ENCODE measurements at regions not wholly inside any gene's neighbourhood (a gene's known extent, or its start where the extent isn't known, plus 50 kb on each side); places are given as distances from the start of the nearest gene placed in this dataset.

DNA sequence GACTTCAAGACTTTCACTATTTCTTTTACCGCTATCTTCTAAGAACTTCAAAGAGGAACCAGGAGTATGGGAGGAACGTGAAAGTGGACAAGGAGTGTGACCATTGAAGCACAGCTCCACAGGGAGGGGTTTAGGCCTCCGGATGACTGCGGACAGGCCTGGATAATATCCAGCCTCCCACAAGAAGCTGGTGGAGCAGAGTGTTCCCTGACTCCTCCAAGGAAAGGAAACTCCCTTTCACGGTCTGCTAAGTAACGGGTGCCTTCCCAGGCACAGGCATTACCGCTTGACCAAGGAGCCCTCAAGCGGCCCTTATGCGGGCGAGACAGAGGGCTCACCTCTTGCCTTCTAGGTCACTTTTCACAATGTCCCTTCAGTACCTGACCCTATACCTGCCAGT is 267.0 kb downstream of the RPL10L start (continued):
- TF ChIP-seq, protein P1, sequence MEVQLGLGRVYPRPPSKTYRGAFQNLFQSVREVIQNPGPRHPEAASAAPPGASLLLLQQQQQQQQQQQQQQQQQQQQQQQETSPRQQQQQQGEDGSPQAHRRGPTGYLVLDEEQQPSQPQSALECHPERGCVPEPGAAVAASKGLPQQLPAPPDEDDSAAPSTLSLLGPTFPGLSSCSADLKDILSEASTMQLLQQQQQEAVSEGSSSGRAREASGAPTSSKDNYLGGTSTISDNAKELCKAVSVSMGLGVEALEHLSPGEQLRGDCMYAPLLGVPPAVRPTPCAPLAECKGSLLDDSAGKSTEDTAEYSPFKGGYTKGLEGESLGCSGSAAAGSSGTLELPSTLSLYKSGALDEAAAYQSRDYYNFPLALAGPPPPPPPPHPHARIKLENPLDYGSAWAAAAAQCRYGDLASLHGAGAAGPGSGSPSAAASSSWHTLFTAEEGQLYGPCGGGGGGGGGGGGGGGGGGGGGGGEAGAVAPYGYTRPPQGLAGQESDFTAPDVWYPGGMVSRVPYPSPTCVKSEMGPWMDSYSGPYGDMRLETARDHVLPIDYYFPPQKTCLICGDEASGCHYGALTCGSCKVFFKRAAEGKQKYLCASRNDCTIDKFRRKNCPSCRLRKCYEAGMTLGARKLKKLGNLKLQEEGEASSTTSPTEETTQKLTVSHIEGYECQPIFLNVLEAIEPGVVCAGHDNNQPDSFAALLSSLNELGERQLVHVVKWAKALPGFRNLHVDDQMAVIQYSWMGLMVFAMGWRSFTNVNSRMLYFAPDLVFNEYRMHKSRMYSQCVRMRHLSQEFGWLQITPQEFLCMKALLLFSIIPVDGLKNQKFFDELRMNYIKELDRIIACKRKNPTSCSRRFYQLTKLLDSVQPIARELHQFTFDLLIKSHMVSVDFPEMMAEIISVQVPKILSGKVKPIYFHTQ (CRISPR knock-in tag; IDR thresholded peaks at IDR 0.05) = no peak
- TF ChIP-seq SMAD3 (CRISPR knock-in tag; IDR thresholded peaks at IDR 0.05; ENCODE audit: borderline replicate concordance) = no peak
- TF ChIP-seq SP1 (CRISPR knock-in tag; conservative IDR thresholded peaks at IDR 0.05) = no peak
- no peak for TF ChIP-seq NFE2L1 (CRISPR knock-in tag; IDR thresholded peaks at IDR 0.05)
- TF ChIP-seq GABPB1 (CRISPR knock-in tag; IDR thresholded peaks at IDR 0.05) = no peak
- TF ChIP-seq CREM (CRISPR knock-in tag; IDR thresholded peaks at IDR 0.05) = no peak
- TF ChIP-seq GRHL2 (CRISPR knock-in tag; IDR thresholded peaks at IDR 0.05; ENCODE audit: insufficient replicate concordance, severe bottlenecking) = no peak
- TF ChIP-seq, protein P2, sequence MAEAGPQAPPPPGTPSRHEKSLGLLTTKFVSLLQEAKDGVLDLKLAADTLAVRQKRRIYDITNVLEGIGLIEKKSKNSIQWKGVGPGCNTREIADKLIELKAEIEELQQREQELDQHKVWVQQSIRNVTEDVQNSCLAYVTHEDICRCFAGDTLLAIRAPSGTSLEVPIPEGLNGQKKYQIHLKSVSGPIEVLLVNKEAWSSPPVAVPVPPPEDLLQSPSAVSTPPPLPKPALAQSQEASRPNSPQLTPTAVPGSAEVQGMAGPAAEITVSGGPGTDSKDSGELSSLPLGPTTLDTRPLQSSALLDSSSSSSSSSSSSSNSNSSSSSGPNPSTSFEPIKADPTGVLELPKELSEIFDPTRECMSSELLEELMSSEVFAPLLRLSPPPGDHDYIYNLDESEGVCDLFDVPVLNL (CRISPR knock-in tag; IDR thresholded peaks at IDR 0.05; ENCODE audit: borderline replicate concordance, low read depth) = no peak
- no peak for TF ChIP-seq JUN (CRISPR knock-in tag; IDR thresholded peaks at IDR 0.05)
- TF ChIP-seq, protein P3, sequence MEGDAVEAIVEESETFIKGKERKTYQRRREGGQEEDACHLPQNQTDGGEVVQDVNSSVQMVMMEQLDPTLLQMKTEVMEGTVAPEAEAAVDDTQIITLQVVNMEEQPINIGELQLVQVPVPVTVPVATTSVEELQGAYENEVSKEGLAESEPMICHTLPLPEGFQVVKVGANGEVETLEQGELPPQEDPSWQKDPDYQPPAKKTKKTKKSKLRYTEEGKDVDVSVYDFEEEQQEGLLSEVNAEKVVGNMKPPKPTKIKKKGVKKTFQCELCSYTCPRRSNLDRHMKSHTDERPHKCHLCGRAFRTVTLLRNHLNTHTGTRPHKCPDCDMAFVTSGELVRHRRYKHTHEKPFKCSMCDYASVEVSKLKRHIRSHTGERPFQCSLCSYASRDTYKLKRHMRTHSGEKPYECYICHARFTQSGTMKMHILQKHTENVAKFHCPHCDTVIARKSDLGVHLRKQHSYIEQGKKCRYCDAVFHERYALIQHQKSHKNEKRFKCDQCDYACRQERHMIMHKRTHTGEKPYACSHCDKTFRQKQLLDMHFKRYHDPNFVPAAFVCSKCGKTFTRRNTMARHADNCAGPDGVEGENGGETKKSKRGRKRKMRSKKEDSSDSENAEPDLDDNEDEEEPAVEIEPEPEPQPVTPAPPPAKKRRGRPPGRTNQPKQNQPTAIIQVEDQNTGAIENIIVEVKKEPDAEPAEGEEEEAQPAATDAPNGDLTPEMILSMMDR (IDR thresholded peaks at IDR 0.05) = no peak

DNA sequence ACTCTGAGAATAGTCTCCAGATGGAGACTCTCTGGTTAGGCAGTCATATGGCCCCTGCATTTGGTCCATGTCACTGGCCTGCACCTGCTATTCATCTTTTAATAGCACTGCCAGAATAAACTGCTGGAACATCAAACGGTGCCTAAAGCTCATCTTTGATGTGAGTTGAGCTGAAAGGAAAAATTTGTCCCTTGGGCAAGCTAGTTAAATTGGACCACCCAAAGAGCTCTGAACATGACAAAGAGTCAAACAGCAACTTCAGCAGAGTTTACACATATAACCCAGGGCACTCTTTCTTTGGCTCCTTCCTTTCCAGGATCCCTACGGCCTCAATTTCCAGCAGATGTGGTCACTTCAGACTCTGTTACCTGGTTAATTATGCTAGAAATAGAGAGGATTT is 269.9 kb downstream of the RPL10L start:
- peaks cover 36% of the 10 kb centered on the region for H3K9me3 Mint-ChIP-seq
- TF ChIP-seq, protein P4, sequence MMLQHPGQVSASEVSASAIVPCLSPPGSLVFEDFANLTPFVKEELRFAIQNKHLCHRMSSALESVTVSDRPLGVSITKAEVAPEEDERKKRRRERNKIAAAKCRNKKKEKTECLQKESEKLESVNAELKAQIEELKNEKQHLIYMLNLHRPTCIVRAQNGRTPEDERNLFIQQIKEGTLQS (CRISPR knock-in tag; conservative IDR thresholded peaks at IDR 0.05) = no peak
- TF ChIP-seq JUN (CRISPR knock-in tag; IDR thresholded peaks at IDR 0.05) = no peak
- TF ChIP-seq ETV6 (CRISPR knock-in tag; IDR thresholded peaks at IDR 0.05) = no peak
- TF ChIP-seq, protein P5, sequence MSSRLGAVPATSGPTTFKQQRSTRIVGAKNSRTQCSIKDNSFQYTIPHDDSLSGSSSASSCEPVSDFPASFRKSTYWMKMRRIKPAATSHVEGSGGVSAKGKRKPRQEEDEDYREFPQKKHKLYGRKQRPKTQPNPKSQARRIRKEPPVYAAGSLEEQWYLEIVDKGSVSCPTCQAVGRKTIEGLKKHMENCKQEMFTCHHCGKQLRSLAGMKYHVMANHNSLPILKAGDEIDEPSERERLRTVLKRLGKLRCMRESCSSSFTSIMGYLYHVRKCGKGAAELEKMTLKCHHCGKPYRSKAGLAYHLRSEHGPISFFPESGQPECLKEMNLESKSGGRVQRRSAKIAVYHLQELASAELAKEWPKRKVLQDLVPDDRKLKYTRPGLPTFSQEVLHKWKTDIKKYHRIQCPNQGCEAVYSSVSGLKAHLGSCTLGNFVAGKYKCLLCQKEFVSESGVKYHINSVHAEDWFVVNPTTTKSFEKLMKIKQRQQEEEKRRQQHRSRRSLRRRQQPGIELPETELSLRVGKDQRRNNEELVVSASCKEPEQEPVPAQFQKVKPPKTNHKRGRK (CRISPR knock-in tag; IDR thresholded peaks at IDR 0.05; ENCODE audit: borderline replicate concordance) = no peak
- TF ChIP-seq, protein P6, sequence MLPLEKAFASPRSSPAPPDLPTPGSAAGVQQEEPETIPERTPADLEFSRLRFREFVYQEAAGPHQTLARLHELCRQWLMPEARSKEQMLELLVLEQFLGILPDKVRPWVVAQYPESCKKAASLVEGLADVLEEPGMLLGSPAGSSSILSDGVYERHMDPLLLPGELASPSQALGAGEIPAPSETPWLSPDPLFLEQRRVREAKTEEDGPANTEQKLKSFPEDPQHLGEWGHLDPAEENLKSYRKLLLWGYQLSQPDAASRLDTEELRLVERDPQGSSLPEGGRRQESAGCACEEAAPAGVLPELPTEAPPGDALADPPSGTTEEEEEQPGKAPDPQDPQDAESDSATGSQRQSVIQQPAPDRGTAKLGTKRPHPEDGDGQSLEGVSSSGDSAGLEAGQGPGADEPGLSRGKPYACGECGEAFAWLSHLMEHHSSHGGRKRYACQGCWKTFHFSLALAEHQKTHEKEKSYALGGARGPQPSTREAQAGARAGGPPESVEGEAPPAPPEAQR (CRISPR knock-in tag; IDR thresholded peaks at IDR 0.05) = no peak
- no peak for TF ChIP-seq ELF4 (CRISPR knock-in tag; IDR thresholded peaks at IDR 0.05; ENCODE audit: low read depth)
- TF ChIP-seq, protein P7, sequence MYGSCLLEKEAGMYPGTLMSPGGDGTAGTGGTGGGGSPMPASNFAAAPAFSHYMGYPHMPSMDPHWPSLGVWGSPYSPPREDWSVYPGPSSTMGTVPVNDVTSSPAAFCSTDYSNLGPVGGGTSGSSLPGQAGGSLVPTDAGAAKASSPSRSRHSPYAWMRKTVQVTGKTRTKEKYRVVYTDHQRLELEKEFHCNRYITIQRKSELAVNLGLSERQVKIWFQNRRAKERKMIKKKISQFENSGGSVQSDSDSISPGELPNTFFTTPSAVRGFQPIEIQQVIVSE (CRISPR knock-in tag; IDR thresholded peaks at IDR 0.05; ENCODE audit: borderline replicate concordance) = no peak
- H3K36me3 Mint-ChIP-seq = peaks cover 10% of the 10 kb centered on the region
- H3K4me3 Mint-ChIP-seq = no peak overlapping the region
- H3K27me3 Mint-ChIP-seq (ENCODE audit: low read depth) = peaks cover 19% of the 10 kb centered on the region
- POLR2A ChIA-PET = no interaction called here
- H3K4me1 Mint-ChIP-seq = peaks cover 26% of the 10 kb centered on the region
- CTCF ChIA-PET = no interaction called here
- H3K27ac Mint-ChIP-seq = no peak overlapping the region
- DNase-seq (ENCODE audit: low spot score) (no peak), ATAC-seq (peak; percentile 69)
